GM21390 (cell line): ENCODE measurements at regions not wholly inside any gene's neighbourhood (a gene's known extent, or its start where the extent isn't known, plus 50 kb on each side); places are given as distances from the start of the nearest gene placed in this dataset.

Experiments used
- ATAC-seq: cut with Tn5 transposase; IDR thresholded peaks from one replicate; pipeline ENCODE4 v1.9.1; 2021; ENCODE audit not compliant: unreplicated experiment

- ATAC-seq: no peak
Observed at GRCh38 chr6:159445351-159445750, 247.7 kb downstream of the SOD2 start.

GRCh38 chr6:159444056-159444760 lies 248.8 kb downstream of the SOD2 start:
- no peak for ATAC-seq

- ATAC-seq: no peak
Observed at GRCh38 chr6:159443417-159443920, 249.6 kb downstream of the SOD2 start.

- no peak for ATAC-seq
Observed at GRCh38 chr6:159441704-159441981, 251.4 kb downstream of the SOD2 start.

GRCh38 chr6:159440911-159441703 lies 251.9 kb downstream of the SOD2 start:
- ATAC-seq: no peak

- no peak for ATAC-seq
Observed at GRCh38 chr6:159440349-159440748, 252.7 kb downstream of the SOD2 start.

GRCh38 chr6:159439651-159440050 lies 253.4 kb downstream of the SOD2 start:
- no peak for ATAC-seq

GRCh38 chr6:159438106-159438505 lies 254.9 kb downstream of the SOD2 start:
- no peak for ATAC-seq

GRCh38 chr6:159436581-159436980 lies 256.5 kb downstream of the SOD2 start:
- no peak for ATAC-seq

- no peak for ATAC-seq
Observed at GRCh38 chr6:159435701-159436100, 257.3 kb downstream of the SOD2 start.

- no peak for ATAC-seq
Observed at GRCh38 chr6:159434410-159434809, 258.6 kb downstream of the SOD2 start.

- no peak for ATAC-seq
Observed at GRCh38 chr6:159433550-159433949, 259.5 kb downstream of the SOD2 start.

GRCh38 chr6:159431750-159432149 lies 261.3 kb downstream of the SOD2 start:
- no peak for ATAC-seq

GRCh38 chr6:159430323-159430722 lies 261.1 kb downstream of the FNDC1 start:
- ATAC-seq: no peak

GRCh38 chr6:159429433-159429832 lies 260.2 kb downstream of the FNDC1 start:
- no peak for ATAC-seq

- no peak for ATAC-seq
Observed at GRCh38 chr6:159427771-159428170, 258.6 kb downstream of the FNDC1 start.

GRCh38 chr6:159427335-159427734 lies 258.1 kb downstream of the FNDC1 start:
- ATAC-seq: no peak

GRCh38 chr6:159425421-159425820 lies 256.2 kb downstream of the FNDC1 start:
- no peak for ATAC-seq

- no peak for ATAC-seq
Observed at GRCh38 chr6:159422041-159422984, 253.1 kb downstream of the FNDC1 start.

GRCh38 chr6:159421586-159421985 lies 252.4 kb downstream of the FNDC1 start:
- no peak for ATAC-seq

GRCh38 chr6:159418997-159419396 lies 249.8 kb downstream of the FNDC1 start:
- ATAC-seq: no peak
